HG03097 (cell line): ENCODE measurements at regions not wholly inside any gene's neighbourhood (a gene's known extent, or its start where the extent isn't known, plus 50 kb on each side); places are given as distances from the start of the nearest gene placed in this dataset.

Experiments used
- ATAC-seq: cut with Tn5 transposase; IDR thresholded peaks from one replicate; pipeline ENCODE4 v1.9.1; 2021; ENCODE audit not compliant: unreplicated experiment, low FRiP score

GRCh38 chr13:68378294-68378693 lies 1148.2 kb upstream of the PCDH9 start:
- ATAC-seq, result no peak

- ATAC-seq, result no peak
Observed at GRCh38 chr13:68375004-68375403, 1144.9 kb upstream of the PCDH9 start.

- ATAC-seq, result no peak
Observed at GRCh38 chr13:68369739-68370138, 1139.6 kb upstream of the PCDH9 start.

- no peak for ATAC-seq
Observed at GRCh38 chr13:68368922-68369321, 1138.8 kb upstream of the PCDH9 start.

GRCh38 chr13:68359105-68359504 lies 1129.0 kb upstream of the PCDH9 start:
- ATAC-seq, result no peak

- no peak for ATAC-seq
Observed at GRCh38 chr13:68358294-68358705, 1128.2 kb upstream of the PCDH9 start.

- no peak for ATAC-seq
Observed at GRCh38 chr13:68350554-68350953, 1120.4 kb upstream of the PCDH9 start.

GRCh38 chr13:68347220-68347619 lies 1117.1 kb upstream of the PCDH9 start:
- no peak for ATAC-seq

- ATAC-seq, result no peak
Observed at GRCh38 chr13:68345963-68346531, 1115.9 kb upstream of the PCDH9 start.

GRCh38 chr13:68323124-68323523 lies 1093.0 kb upstream of the PCDH9 start:
- no peak for ATAC-seq

- no peak for ATAC-seq
Observed at GRCh38 chr13:68319384-68319783, 1089.2 kb upstream of the PCDH9 start.

- no peak for ATAC-seq
Observed at GRCh38 chr13:68304286-68304893, 1074.3 kb upstream of the PCDH9 start.

GRCh38 chr13:68293631-68294030 lies 1063.5 kb upstream of the PCDH9 start:
- no peak for ATAC-seq

GRCh38 chr13:68292601-68293000 lies 1062.5 kb upstream of the PCDH9 start:
- ATAC-seq, result no peak

GRCh38 chr13:68291595-68291994 lies 1061.5 kb upstream of the PCDH9 start:
- ATAC-seq, result no peak

- ATAC-seq, result no peak
Observed at GRCh38 chr13:68275758-68276157, 1045.6 kb upstream of the PCDH9 start.

- no peak for ATAC-seq
Observed at GRCh38 chr13:68272652-68273051, 1042.5 kb upstream of the PCDH9 start.

GRCh38 chr13:68264692-68265091 lies 1034.6 kb upstream of the PCDH9 start:
- no peak for ATAC-seq

- no peak for ATAC-seq
Observed at GRCh38 chr13:68261105-68261504, 1031.0 kb upstream of the PCDH9 start.

GRCh38 chr13:68257111-68257842 lies 1027.1 kb upstream of the PCDH9 start:
- no peak for ATAC-seq

- ATAC-seq, result no peak
Observed at GRCh38 chr13:68254151-68254550, 1024.0 kb upstream of the PCDH9 start.

GRCh38 chr13:68234274-68234673 lies 1004.1 kb upstream of the PCDH9 start:
- ATAC-seq, result no peak
